ENCODE measurements at regions not wholly inside any gene's neighbourhood (a gene's known extent, or its start where the extent isn't known, plus 50 kb on each side); places are given as distances from the start of the nearest gene placed in this dataset.

DNA sequence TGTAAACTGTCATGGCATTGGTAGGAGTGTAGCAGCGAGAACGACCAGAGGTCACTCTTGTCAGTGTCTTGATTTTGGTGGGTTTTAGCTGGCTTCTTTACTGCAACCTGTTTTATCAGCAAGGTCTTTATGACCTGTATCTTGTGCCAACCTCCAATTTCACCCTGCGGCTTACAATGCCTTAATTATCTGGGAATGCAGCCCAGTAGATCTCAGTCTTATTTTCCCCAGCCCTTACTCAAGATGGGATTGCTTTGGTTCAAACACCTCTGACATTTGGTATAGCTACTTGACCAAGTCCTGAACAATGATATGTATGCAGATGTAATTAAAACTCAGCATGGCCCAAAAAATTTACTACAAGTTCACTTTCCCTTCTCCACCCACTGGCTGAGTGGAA lies 388.4 kb downstream of the RSL24D1 start:
- TF ChIP-seq MAX (IDR thresholded peaks at IDR 0.05) (no peak), ZBTB33 (IDR thresholded peaks at IDR 0.05; ENCODE audit: extremely low read depth, insufficient replicate concordance, low read length) (no peak), EZH2 (IDR thresholded peaks at IDR 0.05) (no peak), YY1 (IDR thresholded peaks at IDR 0.05; ENCODE audit: extremely low read depth, insufficient replicate concordance, low read depth, low read length) (no peak), POLR2AphosphoS5 (IDR thresholded peaks at IDR 0.05; ENCODE audit: low read depth, low read length) (no peak), CEBPB (IDR thresholded peaks at IDR 0.05; ENCODE audit: low read depth) (no peak), POLR2A (IDR thresholded peaks at IDR 0.05; ENCODE audit: borderline replicate concordance, extremely low read depth, insufficient read depth, insufficient read length) (no peak)
- TF ChIP-seq, protein P1, sequence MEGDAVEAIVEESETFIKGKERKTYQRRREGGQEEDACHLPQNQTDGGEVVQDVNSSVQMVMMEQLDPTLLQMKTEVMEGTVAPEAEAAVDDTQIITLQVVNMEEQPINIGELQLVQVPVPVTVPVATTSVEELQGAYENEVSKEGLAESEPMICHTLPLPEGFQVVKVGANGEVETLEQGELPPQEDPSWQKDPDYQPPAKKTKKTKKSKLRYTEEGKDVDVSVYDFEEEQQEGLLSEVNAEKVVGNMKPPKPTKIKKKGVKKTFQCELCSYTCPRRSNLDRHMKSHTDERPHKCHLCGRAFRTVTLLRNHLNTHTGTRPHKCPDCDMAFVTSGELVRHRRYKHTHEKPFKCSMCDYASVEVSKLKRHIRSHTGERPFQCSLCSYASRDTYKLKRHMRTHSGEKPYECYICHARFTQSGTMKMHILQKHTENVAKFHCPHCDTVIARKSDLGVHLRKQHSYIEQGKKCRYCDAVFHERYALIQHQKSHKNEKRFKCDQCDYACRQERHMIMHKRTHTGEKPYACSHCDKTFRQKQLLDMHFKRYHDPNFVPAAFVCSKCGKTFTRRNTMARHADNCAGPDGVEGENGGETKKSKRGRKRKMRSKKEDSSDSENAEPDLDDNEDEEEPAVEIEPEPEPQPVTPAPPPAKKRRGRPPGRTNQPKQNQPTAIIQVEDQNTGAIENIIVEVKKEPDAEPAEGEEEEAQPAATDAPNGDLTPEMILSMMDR (IDR thresholded peaks at IDR 0.05 in 2 of 3, conservative IDR thresholded peaks at IDR 0.05 in 1 of 3; ENCODE audit: borderline replicate concordance in 1 of 3, insufficient read depth in 1 of 3, low read depth in 2 of 3, low read length in 2 of 3): no peak

Measured in HCT116 (cell line).